Limb (tissue), 2 donors: ENCODE measurements at regions not wholly inside any gene's neighbourhood (a gene's known extent, or its start where the extent isn't known, plus 50 kb on each side); places are given as distances from the start of the nearest gene placed in this dataset.
"Not testable (repeated sequence)": the region's sequence is repeated elsewhere in the genome, so short reads cannot be mapped to it uniquely, and the experiment has no call there.

Experiments
- DNase-seq, 2 donors: peaks; one replicate each; pipeline ENCODE4 v3.0.0-alpha.2; 2016; ENCODE audit errors: extremely low spot score in 2 of 2

DNA sequence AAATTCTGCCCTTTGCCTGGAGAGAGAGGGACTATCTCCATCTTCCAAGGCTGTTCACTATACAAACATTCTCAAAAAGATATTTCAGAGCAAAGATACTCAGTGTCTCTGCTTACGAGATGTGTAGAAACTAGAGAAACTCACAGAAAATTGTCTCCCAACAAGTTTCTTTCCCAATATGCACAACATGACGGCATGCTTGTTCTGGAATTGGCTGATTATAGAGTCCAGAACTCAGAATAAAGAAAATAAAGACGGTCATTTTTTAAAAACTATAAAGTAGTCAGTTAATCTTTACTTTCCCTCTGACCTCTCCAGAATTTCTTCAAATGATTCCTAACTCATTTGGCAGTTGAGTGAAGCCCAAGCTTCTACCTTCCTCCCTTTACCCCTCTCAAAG is 285.5 kb upstream of the KLF3 start:
- DNase-seq: no peak

DNA sequence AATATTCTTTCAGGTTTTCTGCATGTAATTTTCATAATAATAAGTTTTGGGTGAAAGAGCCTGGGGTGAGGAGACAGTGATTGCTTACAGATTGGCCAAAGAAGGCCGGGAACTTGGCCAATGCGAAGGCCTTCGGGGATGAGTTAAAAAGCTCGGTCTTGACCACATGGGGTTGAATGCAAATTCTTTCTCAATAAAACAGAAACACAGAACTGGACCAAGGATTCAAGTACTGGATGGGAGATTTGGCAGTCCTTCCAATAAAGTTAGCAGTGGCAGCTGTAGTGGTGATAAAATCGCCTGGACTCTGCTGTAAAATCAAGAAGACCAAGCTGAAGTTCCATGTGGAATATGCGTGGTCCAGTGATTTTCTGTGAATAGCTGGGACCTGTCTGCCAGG is 282.2 kb upstream of the KLF3 start:
- DNase-seq: no peak

GRCh38 chr4:38382520-38382919 is 281.5 kb upstream of the KLF3 start:
- DNase-seq: no peak

- DNase-seq: no peak
Observed at GRCh38 chr4:38383646-38384121, 280.3 kb upstream of the KLF3 start.

DNA sequence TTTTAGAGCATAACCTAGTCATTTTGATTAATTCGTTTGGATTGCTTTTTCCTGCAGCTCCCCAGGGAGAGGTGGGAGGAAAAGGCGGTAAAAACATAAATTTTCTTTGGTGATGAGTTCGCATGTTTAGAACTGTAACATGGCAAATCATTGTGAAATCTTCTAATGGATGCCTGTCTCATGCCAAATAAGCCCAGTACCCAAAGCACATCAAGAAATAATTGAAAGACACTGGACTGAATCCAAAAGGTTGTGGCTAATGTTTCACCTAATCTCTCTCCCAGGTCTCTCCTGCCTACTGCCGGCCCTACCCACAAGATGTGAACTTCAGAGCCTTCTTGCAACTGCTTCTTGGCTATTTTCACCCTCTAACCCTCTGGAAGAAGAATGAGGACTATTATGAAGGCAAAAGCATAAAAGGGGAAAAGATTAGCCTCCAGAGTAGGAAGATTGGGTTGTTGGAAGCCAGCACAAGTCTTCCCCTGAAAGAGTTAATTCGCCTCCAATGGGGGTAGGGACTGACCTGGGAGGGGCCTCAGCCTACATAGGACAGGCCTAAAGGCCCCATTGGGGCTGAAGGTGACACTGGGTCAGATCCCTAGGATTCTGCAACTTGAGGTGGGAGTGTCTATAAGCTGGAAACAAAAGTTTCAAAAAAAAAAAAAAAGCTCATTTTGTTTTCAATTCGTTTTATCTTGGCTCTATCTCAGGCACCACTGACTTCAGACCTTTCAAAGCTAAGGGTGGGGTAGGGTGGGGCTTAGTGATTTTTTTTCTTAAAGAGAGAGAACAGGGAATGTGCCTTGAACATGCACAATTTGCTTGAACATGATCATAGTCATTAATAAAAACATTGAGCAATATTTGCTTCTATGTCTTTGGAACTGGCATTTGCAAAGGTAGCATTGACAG is 278.6 kb upstream of the KLF3 start:
- no peak for DNase-seq

DNA sequence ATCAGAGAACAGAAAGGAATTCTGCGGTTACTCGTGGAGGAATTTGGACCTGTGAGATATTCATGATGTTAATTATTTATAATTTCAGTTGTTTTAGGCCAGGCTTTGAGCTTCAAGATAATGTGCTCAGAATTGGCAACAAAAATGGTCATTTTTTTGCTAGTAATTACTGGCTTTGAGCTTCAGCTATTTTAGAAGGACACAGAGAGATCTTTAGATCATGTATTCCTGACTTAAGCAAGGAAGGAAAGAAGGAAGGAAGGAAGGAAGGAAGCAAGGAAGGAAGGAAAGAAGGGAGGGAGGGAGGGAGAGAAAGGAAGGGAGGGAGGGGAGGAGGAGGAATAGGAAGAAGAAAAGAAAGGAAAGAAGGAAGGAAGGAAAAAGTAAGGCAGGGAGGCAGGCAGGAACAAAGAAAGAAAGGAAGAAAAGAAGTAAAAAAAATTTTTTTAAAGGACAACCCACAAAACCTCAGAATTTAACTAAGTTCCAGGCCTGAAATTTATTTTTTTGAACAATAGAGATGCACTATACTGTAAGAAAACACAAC is 277.9 kb upstream of the KLF3 start:
- no peak for DNase-seq

- DNase-seq: no peak
Observed at GRCh38 chr4:38386654-38387188, 277.3 kb upstream of the KLF3 start.

DNA sequence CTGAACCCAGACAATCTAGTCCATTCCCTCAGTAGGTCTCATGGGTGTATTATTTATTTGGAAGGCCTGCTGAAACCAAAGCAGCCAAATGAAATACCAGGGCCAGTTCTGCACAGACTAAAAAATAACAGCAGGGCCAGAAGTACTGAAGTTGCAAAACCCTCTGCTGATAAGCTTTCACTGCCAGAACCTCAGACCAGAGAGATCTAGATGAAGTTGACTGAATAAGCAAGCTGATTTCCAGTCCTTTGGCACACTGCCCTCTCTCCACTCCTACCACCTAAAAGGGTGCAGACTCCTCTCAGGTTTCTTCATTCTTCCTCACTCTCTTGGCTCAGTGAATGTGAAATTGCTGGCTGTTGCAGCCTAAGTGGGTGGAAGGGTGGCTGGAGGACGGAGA is 276.7 kb upstream of the KLF3 start:
- DNase-seq: peak in 1 of 2 donors; percentile 47

DNA sequence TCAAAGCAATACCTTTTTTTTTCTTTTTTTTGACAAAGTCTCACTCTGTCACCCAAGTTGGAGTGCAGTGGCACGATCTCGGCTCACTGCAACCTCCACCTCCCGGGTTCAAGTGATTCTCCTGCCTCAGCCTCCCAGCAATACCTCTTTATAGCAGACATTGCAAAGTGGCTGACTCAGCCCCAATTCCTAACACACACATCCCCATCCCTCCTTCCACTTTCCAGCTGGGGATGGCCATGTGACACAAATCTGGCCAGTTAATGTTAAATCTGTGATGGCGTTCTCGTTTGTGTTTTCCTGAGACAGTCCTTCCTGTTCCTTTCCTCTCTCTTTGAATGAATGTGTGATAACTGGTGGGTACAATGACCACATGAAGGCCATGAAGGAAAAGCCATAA is 276.2 kb upstream of the KLF3 start:
- no peak for DNase-seq

GRCh38 chr4:38388907-38389306 is 275.1 kb upstream of the KLF3 start:
- DNase-seq: not testable (repeated sequence)

DNA sequence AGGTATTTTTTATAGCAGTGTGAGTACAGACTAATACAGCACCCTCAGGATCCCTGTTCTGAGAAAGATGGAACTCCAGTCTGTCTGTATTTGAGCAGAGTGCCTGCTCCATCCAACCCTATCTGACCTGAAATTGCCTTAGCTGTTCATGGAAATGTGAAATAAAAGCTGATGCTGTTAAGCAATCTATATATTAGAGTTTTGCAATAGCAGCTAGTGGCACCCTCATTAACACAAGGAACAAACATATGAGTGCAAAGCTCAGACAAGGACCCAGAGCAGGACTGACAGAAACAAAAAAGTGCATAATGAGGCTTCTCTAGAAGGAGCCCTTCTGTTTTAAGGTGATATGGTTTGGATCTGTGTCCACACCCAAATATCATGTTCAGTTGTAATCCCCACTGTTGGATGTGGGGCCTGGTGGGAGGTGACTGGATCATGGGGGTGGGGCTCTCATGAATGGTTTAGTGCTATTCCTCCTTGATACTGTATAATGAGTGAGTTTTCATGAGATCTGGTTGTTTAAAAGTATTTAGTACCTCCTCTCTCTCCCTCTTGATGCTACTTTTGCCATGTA is 272.9 kb upstream of the KLF3 start:
- DNase-seq: no peak

GRCh38 chr4:38392223-38392855 is 271.7 kb upstream of the KLF3 start:
- DNase-seq: no peak

GRCh38 chr4:38396091-38396490 is 267.9 kb upstream of the KLF3 start:
- DNase-seq: no peak

- DNase-seq: no peak
Observed at GRCh38 chr4:38396845-38397547, 267.0 kb upstream of the KLF3 start.

GRCh38 chr4:38400946-38401345 is 263.1 kb upstream of the KLF3 start:
- DNase-seq: no peak

DNA sequence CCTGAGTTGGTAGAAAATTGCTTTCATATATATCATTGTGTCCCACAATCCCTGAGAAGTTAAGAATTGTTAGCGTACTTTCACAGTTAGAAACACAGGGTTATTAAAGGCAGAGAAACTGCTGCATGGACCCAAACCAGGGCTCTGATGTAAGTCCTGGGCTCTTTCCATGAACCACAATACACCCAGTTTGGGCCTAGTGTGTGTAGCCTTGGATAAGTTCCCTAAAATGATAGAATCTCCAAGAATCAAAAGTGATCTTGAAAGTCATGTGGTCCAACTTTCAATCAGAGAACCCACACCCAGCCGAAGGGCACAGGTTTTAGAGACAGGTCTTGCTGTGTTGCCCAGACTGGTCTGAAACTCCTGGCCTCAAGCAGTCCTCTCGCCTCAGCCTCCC is 257.8 kb upstream of the KLF3 start:
- no peak for DNase-seq

DNA sequence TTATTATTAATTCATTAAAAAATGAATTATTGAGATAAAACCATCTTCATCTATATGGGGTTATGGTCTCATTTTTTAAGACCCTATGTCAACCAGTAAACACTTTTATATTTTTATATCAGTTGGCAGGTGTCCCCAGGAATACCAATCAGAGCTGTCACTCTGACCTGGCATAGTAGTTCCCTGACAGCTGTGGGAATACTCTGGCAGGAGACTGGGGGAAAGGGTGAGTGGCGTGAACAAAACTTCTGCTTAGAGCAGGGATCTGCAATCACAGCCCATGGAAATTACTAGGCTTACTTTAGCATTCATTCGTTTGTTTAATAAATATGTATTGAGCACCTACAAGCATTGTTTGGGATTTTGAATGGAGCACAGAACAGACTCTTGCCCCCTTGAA is 254.1 kb upstream of the KLF3 start:
- DNase-seq: no peak

GRCh38 chr4:38411092-38411491 is 252.9 kb upstream of the KLF3 start:
- DNase-seq: no peak

DNA sequence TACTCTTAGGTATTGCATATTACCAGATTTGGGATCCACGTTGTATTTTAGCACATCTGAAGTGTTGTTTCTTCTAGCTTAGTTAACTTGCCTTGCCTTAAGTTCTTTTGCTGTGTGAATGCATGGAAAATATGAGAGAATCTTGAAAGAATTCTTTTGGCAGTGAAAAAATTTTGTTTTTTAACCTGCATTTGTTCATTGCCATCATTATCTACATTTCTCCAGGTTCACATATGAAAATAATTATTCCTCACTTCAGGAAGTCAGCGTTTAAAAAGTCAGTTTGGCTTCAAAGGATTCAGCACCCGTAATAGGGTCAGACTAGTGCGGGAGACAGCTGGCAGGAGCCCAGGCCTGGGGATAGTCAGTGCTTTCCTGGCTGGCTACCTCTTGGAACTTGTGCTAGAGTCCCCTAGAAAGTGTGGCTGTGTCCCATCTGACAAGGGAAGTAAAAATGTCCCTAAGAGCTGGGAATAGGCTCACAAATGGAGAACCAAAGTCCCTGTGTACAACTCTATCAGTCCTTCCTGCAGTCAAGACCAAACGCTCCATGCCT is 251.9 kb upstream of the KLF3 start:
- DNase-seq: peak in 1 of 2 donors; percentile 34

DNA sequence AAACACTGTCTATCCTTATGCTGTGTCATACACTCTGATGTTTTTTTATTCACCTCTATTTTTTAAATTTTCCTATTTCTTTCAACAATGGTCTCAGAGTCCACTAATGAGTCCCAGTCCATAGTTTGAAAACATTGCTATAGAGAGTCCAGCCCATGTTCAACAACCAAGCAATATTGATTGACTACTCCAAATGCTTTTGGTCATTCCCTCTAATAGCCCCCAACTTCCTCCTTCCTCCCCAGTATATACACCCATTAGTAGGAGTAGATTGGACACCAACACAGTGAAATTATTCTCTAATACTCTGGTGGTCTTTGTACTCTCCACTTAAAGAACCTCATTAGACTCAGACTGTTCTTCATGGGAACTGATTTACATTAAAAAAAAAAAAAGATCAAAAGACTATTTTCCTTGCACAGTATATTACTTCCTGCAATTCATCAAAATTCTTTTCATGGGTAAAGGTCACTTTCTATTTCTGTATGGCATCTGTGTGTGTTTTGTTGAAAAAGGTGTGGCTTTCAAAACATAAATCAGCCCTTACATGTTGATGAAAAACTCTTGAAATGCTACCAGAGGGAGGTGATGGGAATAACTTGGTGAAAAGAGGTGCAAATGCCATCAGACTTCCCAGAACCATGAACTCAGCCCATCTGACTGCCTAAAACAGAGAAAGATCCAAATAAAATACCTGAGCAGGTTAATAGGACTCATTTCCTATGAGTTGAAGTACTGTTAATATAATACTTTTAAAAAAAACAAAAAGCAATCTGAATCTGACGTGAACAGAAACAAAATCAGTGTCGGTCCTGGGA is 250.3 kb upstream of the KLF3 start:
- DNase-seq: no peak
